ENCODE measurements at regions not wholly inside any gene's neighbourhood (a gene's known extent, or its start where the extent isn't known, plus 50 kb on each side); places are given as distances from the start of the nearest gene placed in this dataset.

DNA sequence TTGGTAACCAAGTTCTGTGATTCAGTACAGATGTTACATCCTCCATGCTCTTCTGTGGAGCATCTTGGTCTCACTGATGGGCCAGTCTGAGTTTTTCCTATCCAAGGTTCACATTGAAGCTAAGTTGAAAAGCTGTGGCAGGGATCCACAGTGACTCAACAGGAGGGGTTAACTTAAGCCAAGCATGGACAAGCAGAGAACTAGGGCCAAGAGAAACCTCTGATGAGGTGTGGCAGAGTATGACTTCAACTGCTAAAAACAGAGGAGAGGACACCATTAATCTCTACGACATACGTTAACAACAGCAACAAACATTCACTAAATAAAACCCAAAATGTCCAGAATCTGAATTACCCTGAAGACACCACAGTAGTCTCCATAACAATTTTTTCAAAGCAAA, 268.1 kb upstream of the UBE2E2 start:
- Mint-ChIP-seq H3K36me3 (no peaks in the 10 kb centered on the region), H3K27me3 (no peaks in the 10 kb centered on the region), H3K4me1 (no peaks in the 10 kb centered on the region), H3K4me3 (no peak overlapping the region), H3K27ac (no peak overlapping the region), H3K9me3 (ENCODE audit: low read depth) (no peaks in the 10 kb centered on the region)
- CTCF ChIA-PET = no interaction called here
- ATAC-seq (no peak), DNase-seq (no peak)

- no peaks in the 10 kb centered on the region for H3K36me3 Mint-ChIP-seq
- H3K4me3 Mint-ChIP-seq = no peak overlapping the region
- CTCF ChIA-PET = no interaction called here
- ATAC-seq = no peak
- no peaks in the 10 kb centered on the region for H3K27me3 Mint-ChIP-seq
- no peak for DNase-seq
- no peaks in the 10 kb centered on the region for H3K9me3 Mint-ChIP-seq (ENCODE audit: low read depth)
- H3K4me1 Mint-ChIP-seq = no peaks in the 10 kb centered on the region
- no peak overlapping the region for H3K27ac Mint-ChIP-seq
These were observed 265.6 kb upstream of the UBE2E2 start for GRCh38 chr3:22937536-22937935.

GRCh38 chr3:22938739-22939138, 264.4 kb upstream of the UBE2E2 start:
- H3K36me3 Mint-ChIP-seq = no peaks in the 10 kb centered on the region
- no peaks in the 10 kb centered on the region for H3K27me3 Mint-ChIP-seq
- no peak for DNase-seq
- no peak overlapping the region for H3K4me3 Mint-ChIP-seq
- H3K4me1 Mint-ChIP-seq = no peaks in the 10 kb centered on the region
- no peaks in the 10 kb centered on the region for H3K9me3 Mint-ChIP-seq (ENCODE audit: low read depth)
- no peak for ATAC-seq
- no peak overlapping the region for H3K27ac Mint-ChIP-seq
- CTCF ChIA-PET = no interaction called here

DNA sequence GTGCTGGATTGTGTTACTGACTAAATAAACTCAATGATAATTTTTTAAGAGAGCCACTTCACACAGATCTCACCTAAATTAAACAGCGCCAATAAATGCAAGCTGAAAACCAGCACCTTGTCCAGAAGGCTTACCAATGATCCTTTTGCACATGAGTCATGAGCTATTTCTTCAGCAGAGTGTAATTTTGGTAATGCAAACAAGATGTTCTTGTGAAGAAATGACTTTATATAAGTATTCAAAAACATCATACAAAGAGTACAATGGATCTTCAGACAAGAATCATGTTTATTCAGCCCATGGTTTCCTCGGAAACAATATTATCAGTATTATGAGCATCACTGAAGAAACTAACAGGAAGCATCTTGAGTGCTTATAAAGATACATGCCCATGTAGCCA, 263.8 kb upstream of the UBE2E2 start:
- Mint-ChIP-seq H3K27me3 (no peaks in the 10 kb centered on the region), H3K4me3 (no peak overlapping the region), H3K27ac (no peak overlapping the region), H3K36me3 (no peaks in the 10 kb centered on the region), H3K4me1 (no peaks in the 10 kb centered on the region), H3K9me3 (ENCODE audit: low read depth) (no peaks in the 10 kb centered on the region)
- no peak for DNase-seq
- no peak for ATAC-seq
- CTCF ChIA-PET = no interaction called here

GRCh38 chr3:22940285-22940684, 262.8 kb upstream of the UBE2E2 start:
- H3K9me3 Mint-ChIP-seq (ENCODE audit: low read depth) = no peaks in the 10 kb centered on the region
- H3K27ac Mint-ChIP-seq = no peak overlapping the region
- H3K27me3 Mint-ChIP-seq = no peaks in the 10 kb centered on the region
- DNase-seq = no peak
- no peak overlapping the region for H3K4me3 Mint-ChIP-seq
- no peak for ATAC-seq
- H3K36me3 Mint-ChIP-seq = no peaks in the 10 kb centered on the region
- CTCF ChIA-PET = no interaction called here
- no peaks in the 10 kb centered on the region for H3K4me1 Mint-ChIP-seq

DNA sequence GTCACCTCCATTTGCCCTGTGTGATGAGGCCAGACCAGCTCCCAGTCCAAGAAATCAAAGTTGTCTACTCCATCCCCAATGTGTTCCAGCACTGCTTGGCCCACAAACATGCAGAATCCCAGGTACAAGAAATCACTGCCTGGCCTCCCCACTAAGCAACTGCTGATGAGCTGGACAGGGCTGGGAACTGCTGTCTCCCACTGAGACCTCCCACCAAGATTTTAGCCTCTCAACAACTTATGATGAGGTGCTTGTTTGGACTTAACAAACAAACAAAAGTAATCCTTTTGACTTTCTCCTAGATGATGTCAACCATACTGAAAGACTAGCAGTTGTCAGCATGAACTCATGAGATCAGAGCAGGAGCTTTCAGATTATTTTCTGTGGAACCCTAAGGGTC, 260.1 kb upstream of the UBE2E2 start:
- Mint-ChIP-seq H3K4me1 (no peaks in the 10 kb centered on the region), H3K36me3 (no peaks in the 10 kb centered on the region), H3K4me3 (no peak overlapping the region), H3K27me3 (no peaks in the 10 kb centered on the region), H3K27ac (no peak overlapping the region), H3K9me3 (ENCODE audit: low read depth) (peaks cover 2% of the 10 kb centered on the region)
- CTCF ChIA-PET = no interaction called here
- DNase-seq (no peak), ATAC-seq (no peak)

DNA sequence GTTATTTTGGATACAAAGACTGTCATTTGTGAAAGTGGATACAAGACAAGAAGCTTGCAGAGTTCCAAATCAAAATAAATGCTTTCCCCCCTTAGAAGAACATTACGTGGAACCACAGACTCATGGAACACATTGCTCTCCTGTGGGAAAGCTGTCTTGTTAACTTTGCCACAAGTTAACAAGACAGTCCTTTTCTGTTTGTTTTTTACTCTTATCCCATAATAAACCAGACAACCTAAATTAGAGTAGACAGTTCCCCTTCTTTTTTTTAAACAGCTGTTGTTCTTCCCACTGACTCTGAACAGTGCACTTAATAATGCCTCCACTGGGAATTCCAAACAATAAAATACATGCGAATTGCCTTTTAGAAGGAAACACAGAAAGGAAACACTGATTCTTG, 255.3 kb upstream of the UBE2E2 start:
- Mint-ChIP-seq H3K4me1 (no peaks in the 10 kb centered on the region), H3K9me3 (ENCODE audit: low read depth) (peaks cover 2% of the 10 kb centered on the region), H3K36me3 (no peaks in the 10 kb centered on the region), H3K27me3 (no peaks in the 10 kb centered on the region), H3K4me3 (no peak overlapping the region), H3K27ac (no peak overlapping the region)
- CTCF ChIA-PET = no interaction called here
- DNase-seq = no peak
- no peak for ATAC-seq

DNA sequence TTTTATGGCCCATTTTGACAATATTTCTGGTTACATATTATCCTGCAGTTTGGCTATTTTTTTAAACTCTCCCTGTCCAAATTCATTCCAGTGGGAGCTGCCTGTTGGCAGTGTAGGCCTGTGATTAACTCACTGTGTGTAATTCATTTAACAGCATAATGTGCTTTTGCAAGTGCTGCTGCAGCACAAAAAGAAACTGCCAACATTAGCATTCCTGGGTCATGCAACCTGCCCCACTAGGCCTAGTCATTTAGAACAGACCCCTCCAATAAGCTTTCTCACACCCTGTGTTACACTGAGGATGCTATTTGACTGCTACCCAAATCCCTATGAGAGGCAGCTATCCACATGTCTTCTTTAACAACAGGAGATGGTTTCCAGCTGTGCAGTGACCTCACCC, 251.2 kb upstream of the UBE2E2 start:
- CTCF ChIA-PET = no interaction called here
- Mint-ChIP-seq H3K27ac (no peak overlapping the region), H3K9me3 (ENCODE audit: low read depth) (peaks cover 5% of the 10 kb centered on the region), H3K4me1 (no peaks in the 10 kb centered on the region), H3K27me3 (no peaks in the 10 kb centered on the region), H3K36me3 (no peaks in the 10 kb centered on the region), H3K4me3 (no peak overlapping the region)
- ATAC-seq (no peak), DNase-seq (no peak)

DNA sequence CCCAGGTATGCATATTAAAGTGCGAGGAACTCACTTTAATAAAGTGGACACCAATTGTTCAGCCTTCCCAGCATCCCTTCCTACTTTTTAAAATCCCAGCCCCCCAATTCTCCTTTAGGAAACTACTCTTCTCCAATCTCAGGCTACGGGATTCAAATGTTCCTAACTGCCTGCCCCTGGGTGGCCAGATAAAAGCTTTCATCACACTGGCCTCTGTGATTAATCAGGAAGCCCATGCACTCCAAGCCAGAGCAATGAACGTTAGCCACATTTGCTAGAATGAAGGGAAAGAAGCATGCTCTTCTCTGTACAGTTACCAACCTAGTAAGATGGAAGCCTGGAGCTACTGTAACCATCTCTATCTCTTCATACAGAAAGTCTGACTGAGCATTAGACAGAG, 250.3 kb upstream of the UBE2E2 start:
- peaks cover 5% of the 10 kb centered on the region for H3K9me3 Mint-ChIP-seq (ENCODE audit: low read depth)
- CTCF ChIA-PET = no interaction called here
- no peak overlapping the region for H3K4me3 Mint-ChIP-seq
- no peaks in the 10 kb centered on the region for H3K27me3 Mint-ChIP-seq
- ATAC-seq (no peak), DNase-seq (no peak)
- no peak overlapping the region for H3K27ac Mint-ChIP-seq
- no peaks in the 10 kb centered on the region for H3K4me1 Mint-ChIP-seq
- no peaks in the 10 kb centered on the region for H3K36me3 Mint-ChIP-seq

GRCh38 chr3:22959593-22959992, 243.5 kb upstream of the UBE2E2 start:
- Mint-ChIP-seq H3K27me3 (no peaks in the 10 kb centered on the region), H3K36me3 (no peaks in the 10 kb centered on the region), H3K4me3 (no peak overlapping the region), H3K27ac (no peak overlapping the region), H3K4me1 (no peaks in the 10 kb centered on the region), H3K9me3 (ENCODE audit: low read depth) (no peaks in the 10 kb centered on the region)
- CTCF ChIA-PET = no interaction called here
- ATAC-seq (no peak), DNase-seq (no peak)

DNA sequence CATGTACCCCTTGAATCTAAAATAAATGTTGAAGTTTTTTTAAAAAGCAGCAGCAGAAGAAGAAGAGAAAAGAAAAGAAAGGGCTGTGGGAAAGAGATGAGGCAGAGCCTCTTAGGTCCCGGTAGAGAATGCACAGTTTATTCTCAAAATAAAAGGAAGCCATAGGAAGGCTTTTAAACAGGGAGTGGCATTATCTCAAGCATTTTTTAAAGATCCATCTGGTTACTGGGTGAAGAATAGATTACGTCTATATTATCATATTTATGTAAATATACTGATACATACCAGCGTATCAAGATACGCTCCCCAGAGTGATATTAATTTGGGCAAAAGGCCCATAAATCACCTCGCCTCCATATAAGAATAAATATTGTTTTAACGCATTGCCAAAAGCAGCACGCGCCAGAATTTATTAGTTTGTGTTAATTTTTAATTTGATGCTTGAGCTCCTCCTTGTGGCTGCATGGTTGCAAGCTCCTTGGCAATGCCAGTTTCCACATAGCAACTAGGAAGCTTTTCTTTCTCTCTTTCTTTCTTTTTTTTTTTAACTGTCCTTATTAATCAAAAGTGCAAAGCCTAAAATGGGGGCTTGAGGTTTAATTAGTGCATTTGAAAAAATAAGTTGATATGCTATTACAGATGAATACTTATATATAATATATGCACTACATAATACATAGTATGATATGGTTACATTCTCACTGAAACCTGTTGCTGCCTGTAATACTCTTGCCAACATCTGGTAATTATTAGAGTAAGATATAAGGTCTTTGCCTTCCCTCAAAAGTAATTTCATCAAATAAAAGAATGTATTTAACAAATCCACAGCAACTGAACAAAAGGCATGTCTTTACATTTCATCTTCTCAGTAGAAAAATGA, 242.8 kb upstream of the UBE2E2 start:
- H3K36me3 Mint-ChIP-seq = no peaks in the 10 kb centered on the region
- H3K27ac Mint-ChIP-seq = no peak overlapping the region
- no peaks in the 10 kb centered on the region for H3K4me1 Mint-ChIP-seq
- CTCF ChIA-PET = no interaction called here
- DNase-seq (no peak), ATAC-seq (no peak)
- H3K27me3 Mint-ChIP-seq = no peaks in the 10 kb centered on the region
- H3K4me3 Mint-ChIP-seq = no peak overlapping the region
- H3K9me3 Mint-ChIP-seq (ENCODE audit: low read depth) = no peaks in the 10 kb centered on the region

DNA sequence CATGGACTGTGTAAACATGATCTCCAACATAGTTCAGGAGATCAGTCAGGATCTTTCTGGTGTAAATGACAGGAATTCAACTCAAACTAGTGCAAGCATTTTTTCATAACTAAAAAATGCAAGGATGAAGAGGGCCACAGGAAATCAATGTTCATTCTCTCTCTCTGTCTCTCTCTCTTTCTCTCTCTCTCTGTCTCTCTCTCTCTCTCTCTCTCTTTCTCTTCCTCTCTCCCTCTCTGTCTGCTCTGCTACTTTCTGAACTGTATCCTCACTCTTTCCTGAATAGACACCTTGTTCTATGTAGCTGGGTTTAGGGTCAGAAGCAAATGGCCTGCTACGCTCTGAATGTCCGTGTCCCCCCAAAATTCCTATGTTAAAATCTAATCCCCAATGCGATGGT, 240.9 kb upstream of the UBE2E2 start:
- no peaks in the 10 kb centered on the region for H3K9me3 Mint-ChIP-seq (ENCODE audit: low read depth)
- no peaks in the 10 kb centered on the region for H3K4me1 Mint-ChIP-seq
- H3K27ac Mint-ChIP-seq = no peak overlapping the region
- H3K27me3 Mint-ChIP-seq = no peaks in the 10 kb centered on the region
- H3K36me3 Mint-ChIP-seq = no peaks in the 10 kb centered on the region
- CTCF ChIA-PET = no interaction called here
- no peak overlapping the region for H3K4me3 Mint-ChIP-seq
- DNase-seq (no peak), ATAC-seq (no peak)

DNA sequence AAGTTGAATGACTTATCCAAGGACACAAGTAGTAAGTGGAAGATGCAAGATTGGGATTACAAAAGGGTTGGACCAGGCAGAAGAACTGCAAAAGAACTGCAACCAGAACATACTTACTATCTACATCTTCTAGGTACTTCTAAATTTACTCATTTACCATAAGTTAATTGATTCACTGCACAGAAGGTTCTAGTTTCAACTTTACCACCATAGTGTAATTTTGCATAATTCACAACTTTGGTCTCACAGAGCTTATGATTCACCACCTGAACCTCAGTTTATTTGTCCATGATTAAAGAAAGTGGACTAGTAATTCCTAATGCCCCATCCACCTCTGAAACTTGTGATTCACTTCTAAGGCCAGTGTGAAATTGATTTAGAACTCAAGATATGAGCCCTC, 236.8 kb upstream of the UBE2E2 start:
- Mint-ChIP-seq H3K4me3 (no peak overlapping the region), H3K9me3 (ENCODE audit: low read depth) (peaks cover 2% of the 10 kb centered on the region), H3K4me1 (no peaks in the 10 kb centered on the region), H3K27ac (no peak overlapping the region), H3K36me3 (no peaks in the 10 kb centered on the region), H3K27me3 (no peaks in the 10 kb centered on the region)
- CTCF ChIA-PET = no interaction called here
- DNase-seq = no peak
- no peak for ATAC-seq

- peaks cover 2% of the 10 kb centered on the region for H3K9me3 Mint-ChIP-seq (ENCODE audit: low read depth)
- H3K27ac Mint-ChIP-seq = no peak overlapping the region
- DNase-seq (no peak), ATAC-seq (no peak)
- H3K27me3 Mint-ChIP-seq = no peaks in the 10 kb centered on the region
- no peaks in the 10 kb centered on the region for H3K4me1 Mint-ChIP-seq
- CTCF ChIA-PET = no interaction called here
- no peaks in the 10 kb centered on the region for H3K36me3 Mint-ChIP-seq
- no peak overlapping the region for H3K4me3 Mint-ChIP-seq
These were observed 233.9 kb upstream of the UBE2E2 start for GRCh38 chr3:22969276-22969675.

DNA sequence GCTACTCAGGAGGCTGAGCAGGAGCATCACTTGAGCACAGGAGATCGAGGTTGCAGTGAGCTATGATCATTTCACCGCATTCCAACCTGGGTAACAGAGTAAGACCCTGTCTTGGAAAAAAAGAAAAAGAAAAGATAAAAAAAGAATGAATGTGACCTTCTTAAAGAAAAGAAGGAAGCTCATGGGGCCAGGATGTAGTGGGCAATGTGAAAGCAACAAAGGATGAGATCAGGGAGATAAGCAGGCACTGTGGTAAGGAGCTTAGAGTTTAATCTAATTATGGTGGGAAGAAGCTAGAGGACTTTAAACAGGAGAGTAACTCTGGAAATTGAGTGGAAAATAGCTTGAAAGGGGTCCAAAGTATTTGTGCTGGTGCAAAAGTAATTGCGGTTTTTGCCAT, 231.6 kb upstream of the UBE2E2 start:
- Mint-ChIP-seq H3K27me3 (no peaks in the 10 kb centered on the region), H3K4me1 (no peaks in the 10 kb centered on the region), H3K36me3 (no peaks in the 10 kb centered on the region), H3K4me3 (no peak overlapping the region), H3K9me3 (ENCODE audit: low read depth) (peaks cover 2% of the 10 kb centered on the region), H3K27ac (no peak overlapping the region)
- DNase-seq = no peak
- CTCF ChIA-PET = no interaction called here
- ATAC-seq = no peak

Data from activated CD8-positive, alpha-beta memory T cell treated with anti-CD3 and anti-CD28 coated beads, Interleukin-2, amount 10 ng/mL, durations not matched to agents 7 days and 5 days (primary cell).